HL-60 (cell line): ENCODE measurements at regions not wholly inside any gene's neighbourhood (a gene's known extent, or its start where the extent isn't known, plus 50 kb on each side); places are given as distances from the start of the nearest gene placed in this dataset.

Source experiments
- DNase-seq, 2 experiments: peaks; one replicate each; pipeline ENCODE4 v3.0.0-alpha.2; 2010 to 2020; ENCODE audit warnings: low read depth in 1 of 2, low spot score in 1 of 2
- H3K27ac ChIP-seq: fragments of 250-450 bp; sonication (Bioruptor Pico); replicated peaks from 2 replicates; pipeline ENCODE4 v1.5.1; 2020; ENCODE audit warnings: mild to moderate bottlenecking, moderate library complexity
- H3K27me3 ChIP-seq: fragments of 250-450 bp; sonication (Bioruptor Pico); 2 replicates; pipeline ENCODE4 v1.5.1; 2021; ENCODE audit warnings: mild to moderate bottlenecking, moderate library complexity; ENCODE audit not compliant: insufficient read depth, poor library complexity, severe bottlenecking
- H3K4me3 ChIP-seq: replicated peaks from 2 replicates; pipeline ENCODE4 v1.5.1; 2011; ENCODE audit warnings: mild to moderate bottlenecking, control low read depth, low read length; ENCODE audit not compliant: insufficient read depth
- CTCF ChIP-seq: IDR thresholded peaks from one replicate; pipeline ENCODE4 v1.5.1; 2011; ENCODE audit warnings: low read length, control low read depth, inconsistent platforms; ENCODE audit not compliant: insufficient read depth
- GABPA ChIP-seq: IDR thresholded peaks from 2 replicates; pipeline ENCODE4 v1.6.1; 2012; ENCODE audit warnings: low read depth
- POLR2AphosphoS5 ChIP-seq: IDR thresholded peaks from 2 replicates; pipeline ENCODE4 v1.6.1; 2012; ENCODE audit warnings: low read depth
- REST ChIP-seq: IDR thresholded peaks from 2 replicates; pipeline ENCODE4 v1.6.1; 2012; ENCODE audit warnings: low read depth; ENCODE audit not compliant: insufficient replicate concordance
- SPI1 ChIP-seq: IDR thresholded peaks from 2 replicates; pipeline ENCODE4 v1.6.1; 2012; ENCODE audit warnings: low read depth, mild to moderate bottlenecking, borderline replicate concordance

- no peak overlapping the region for H3K27ac ChIP-seq
- TF ChIP-seq CTCF (no peak), REST (no peak), SPI1 (no peak), GABPA (no peak)
- no peak for DNase-seq
- H3K4me3 ChIP-seq, result no peak overlapping the region
- H3K27me3 ChIP-seq, result no peaks in the 10 kb centered on the region
Measured at GRCh38 chr21:27333096-27333495, 366.2 kb upstream of the ADAMTS5 start.

- Histone ChIP-seq H3K4me3 (no peak overlapping the region), H3K27me3 (no peaks in the 10 kb centered on the region), H3K27ac (no peak overlapping the region)
- DNase-seq, result no peak
- TF ChIP-seq GABPA, result no peak
- no peak for TF ChIP-seq CTCF
Measured at GRCh38 chr21:27329255-27329851, 362.5 kb upstream of the ADAMTS5 start.

- TF ChIP-seq CTCF (no peak), SPI1 (no peak), POLR2AphosphoS5 (no peak), GABPA (no peak), REST (no peak)
- DNase-seq, result no peak
- H3K27ac ChIP-seq, result no peak overlapping the region
- H3K27me3 ChIP-seq, result no peaks in the 10 kb centered on the region
- no peak overlapping the region for H3K4me3 ChIP-seq
Measured at GRCh38 chr21:27326301-27326700, 359.4 kb upstream of the ADAMTS5 start.

GRCh38 chr21:27323331-27323730 lies 356.4 kb upstream of the ADAMTS5 start:
- DNase-seq, result no peak
- TF ChIP-seq CTCF (no peak), POLR2AphosphoS5 (no peak), SPI1 (no peak), REST (no peak), GABPA (no peak)
- Histone ChIP-seq H3K27me3 (no peaks in the 10 kb centered on the region), H3K4me3 (no peak overlapping the region), H3K27ac (no peak overlapping the region)
